Femur (tissue), 1 donor: ENCODE measurements at regions not wholly inside any gene's neighbourhood (a gene's known extent, or its start where the extent isn't known, plus 50 kb on each side); places are given as distances from the start of the nearest gene placed in this dataset.

Source experiments
- DNase-seq: peaks from one replicate; pipeline ENCODE4 v3.0.0-alpha.2; 2017

DNA sequence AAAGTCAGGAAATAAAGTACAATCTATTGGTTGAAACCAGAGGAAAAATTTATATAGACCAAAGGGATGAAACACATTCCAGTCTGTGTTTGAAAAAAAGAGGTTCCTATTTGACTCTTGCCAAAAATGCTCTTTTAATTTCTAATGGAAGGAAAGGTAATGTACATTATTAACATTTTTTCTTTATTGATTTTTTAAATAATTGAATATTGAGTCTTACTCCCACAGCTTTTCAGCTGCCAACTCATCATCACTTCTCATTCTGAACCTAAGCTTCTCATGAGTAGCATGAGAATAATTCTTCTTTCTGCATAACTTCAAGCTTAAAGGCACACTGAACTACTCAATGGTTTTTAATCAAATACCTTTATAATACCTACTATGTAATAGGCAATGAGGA, 49.8 kb upstream of the FHIP2A start:
- no peak for DNase-seq
